NOMO-1 treated with DMSO at 0.1 percent for 48 hours (cell line): ENCODE measurements at regions not wholly inside any gene's neighbourhood (a gene's known extent, or its start where the extent isn't known, plus 50 kb on each side); places are given as distances from the start of the nearest gene placed in this dataset.

Source experiments
- DNase-seq: peaks from one replicate; lab custom pipeline; 2025; ENCODE audit not compliant: unreplicated experiment; lab: John Stamatoyannopoulos, UW

DNA sequence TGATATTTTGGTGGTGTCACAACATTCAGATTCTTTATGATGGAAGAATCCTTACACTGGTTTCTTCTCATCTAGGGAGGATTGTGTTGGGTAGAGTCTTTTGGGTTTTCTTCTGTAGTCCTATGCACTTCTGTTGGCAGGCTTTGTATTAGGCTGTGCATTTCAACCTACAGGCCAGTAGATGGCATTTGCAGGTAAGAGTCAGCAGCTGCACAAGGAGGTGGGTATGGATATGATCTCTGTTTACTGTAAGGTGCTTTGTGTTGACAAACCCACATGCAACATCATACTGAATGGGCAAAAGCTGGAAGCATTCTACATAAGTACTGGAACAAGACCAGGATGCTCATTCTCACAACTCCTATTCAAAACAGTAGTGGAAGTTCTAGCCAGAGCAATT lies 656.8 kb downstream of the METTL4 start:
- DNase-seq: no peak

DNA sequence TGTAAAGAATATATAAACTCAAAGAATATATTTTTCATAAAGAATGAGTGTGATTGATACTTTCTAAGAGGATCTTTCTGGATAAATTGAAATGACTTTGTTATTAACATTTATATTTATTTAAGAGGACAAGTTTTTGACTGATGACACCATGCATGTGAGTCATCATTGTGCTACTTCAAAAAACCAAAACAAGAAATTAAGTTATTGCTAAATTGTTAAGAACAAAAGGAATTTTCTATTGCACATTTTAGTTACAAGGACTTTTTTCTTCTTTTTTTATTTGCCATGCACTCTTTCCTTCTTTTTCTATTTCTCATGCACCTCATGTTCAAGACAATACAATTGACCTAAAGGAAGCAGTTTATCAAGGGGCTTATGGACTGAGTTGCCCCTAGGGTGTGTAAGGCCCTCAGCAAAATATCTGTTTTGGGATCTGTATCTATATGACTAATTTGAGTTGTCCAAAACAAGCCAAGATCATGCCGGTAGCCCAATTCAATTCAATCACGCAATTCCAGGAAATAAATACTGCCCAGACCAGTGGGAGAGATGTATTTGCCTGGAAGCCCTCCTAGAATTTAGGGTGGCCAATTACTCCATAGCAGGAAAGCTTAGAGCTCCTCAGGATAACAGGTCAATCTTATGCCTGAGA lies 654.3 kb downstream of the METTL4 start:
- DNase-seq: no peak

DNA sequence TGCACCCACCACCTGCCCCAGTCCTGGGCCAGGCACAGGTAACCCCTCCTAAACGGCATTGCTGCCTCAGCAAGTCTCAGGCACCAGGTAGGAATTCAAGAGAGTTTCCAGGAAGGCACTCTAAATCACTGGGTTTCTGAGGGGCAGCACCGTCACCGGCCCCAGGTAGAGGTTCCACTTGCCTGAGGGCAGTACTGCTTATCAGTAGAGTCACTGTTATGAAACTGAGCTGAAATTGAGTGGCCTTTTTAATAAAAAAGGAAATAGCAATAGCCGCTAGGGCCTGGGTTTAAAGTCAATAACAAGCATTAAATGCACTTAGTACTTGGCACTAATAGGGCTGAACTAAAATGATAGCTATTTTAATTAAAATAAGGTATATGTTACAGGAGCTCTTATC lies 653.7 kb downstream of the METTL4 start:
- no peak for DNase-seq

DNA sequence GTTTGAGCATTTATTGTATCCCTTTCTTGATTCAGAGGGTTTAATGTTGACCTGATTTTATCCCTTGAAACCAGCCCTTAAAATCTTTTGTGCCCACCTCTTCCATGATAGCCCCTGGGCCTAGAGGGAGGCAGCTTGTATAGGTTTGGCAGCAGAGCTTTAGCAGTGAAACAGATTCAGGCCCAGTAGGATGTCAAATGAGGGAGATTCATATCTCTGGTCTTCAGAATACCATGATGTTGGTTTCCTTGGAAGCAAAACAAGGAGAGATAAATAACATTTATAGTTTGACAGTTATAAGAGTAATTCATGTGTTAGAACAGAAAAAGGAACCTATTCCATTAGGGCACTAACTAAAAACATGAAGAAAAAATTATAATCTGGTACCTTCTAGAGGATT lies 649.2 kb downstream of the METTL4 start:
- no peak for DNase-seq

DNA sequence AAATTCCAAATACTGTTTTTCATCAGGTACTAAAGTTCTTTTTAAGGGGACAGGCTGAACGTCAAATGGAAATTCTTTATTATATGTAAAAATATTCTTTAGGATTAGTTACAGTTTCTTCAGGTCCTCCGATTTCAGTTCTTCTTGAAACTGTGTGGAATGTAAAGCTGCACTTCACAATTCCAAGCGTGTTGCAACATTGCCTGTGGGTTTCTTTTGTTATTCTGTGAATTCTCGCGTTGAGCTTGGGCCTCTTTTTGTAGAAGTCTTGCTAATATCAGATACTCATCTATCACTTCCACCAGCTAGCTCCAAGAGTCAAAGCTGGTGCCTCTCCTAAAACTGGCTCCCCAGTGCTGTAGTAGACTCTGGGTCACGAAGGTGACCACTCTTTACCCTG lies 642.6 kb downstream of the METTL4 start:
- DNase-seq: no peak

DNA sequence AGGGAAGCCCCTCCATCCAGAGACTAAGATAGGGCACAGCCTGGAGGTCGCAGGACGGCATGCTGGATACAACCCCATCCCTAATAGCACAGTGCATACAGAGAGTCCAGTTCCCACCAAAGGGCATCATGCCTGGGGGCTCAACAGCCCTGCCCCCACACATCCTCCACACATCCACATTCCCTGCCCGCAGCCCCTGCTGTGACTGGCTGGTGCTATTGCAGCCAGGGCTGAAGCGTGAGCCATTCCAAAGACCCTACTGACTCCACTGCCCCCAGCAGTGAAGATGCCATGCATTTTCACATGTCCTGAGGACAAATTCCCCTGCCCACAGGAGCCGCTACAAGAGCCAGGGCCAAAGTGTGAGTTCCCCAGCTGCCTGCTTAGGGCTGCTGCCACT lies 641.6 kb downstream of the METTL4 start:
- no peak for DNase-seq

DNA sequence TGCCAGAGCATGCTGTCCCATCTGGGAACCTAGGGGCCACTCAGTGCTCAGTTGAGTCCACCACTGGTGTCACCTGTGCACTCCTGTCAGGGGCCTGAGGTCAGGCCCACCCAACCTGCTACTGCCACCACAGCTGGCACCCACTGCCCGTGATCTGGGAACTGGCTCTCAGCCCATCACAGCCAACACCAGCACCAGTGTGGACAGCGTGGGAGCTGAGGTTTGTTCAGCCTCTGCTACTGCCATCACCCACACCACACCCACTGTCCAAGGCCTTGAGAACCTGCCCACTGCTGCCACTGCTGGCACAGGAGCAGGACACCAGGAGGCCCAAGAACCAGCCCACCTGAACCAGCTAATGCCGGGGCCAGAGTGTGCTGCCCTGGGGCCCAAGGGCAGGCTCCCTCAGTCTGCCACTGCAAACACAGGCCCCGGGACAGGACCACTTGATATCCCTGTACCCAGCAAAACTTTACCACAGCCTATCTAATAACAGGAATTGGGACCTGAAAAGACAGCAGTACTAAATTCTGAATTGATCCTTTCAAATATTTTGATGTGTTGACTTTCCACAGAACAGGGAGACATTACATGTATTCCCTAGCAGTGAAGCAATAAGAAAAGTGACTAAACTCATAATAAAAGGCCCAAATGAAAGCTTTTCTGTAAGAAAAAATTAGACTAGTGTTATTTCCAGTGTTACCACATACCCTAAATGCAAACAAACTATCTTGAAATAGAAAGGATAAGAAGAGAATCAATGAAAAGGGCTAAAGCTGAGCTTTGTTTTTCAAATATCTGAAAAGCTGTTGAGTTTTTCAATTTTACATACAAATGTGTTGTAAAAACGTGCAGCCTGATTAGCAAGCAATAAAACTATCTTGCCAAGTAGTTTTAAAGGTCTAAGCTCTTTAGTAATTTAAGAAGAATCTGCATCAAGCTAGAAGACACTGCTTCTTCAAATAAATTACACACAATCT lies 640.7 kb downstream of the METTL4 start:
- DNase-seq: no peak

DNA sequence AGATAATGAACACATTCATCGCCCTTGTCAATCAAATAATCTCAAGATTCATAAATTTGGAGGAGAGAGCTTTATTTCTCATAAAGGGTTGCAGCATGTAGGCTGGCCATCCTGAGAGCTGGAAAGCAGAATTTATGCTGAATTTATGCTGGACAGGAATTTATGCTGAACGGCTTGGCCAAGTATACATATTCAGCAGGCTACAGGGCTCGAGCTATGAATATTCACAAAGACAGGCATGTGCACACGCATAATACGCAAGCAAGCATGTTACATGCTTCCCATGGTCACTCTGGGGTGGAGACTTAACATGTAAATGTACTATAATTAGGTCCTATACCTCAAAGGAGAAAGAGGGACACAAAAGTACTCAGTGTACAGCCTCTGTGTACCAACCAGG lies 618.8 kb downstream of the METTL4 start:
- no peak for DNase-seq

DNA sequence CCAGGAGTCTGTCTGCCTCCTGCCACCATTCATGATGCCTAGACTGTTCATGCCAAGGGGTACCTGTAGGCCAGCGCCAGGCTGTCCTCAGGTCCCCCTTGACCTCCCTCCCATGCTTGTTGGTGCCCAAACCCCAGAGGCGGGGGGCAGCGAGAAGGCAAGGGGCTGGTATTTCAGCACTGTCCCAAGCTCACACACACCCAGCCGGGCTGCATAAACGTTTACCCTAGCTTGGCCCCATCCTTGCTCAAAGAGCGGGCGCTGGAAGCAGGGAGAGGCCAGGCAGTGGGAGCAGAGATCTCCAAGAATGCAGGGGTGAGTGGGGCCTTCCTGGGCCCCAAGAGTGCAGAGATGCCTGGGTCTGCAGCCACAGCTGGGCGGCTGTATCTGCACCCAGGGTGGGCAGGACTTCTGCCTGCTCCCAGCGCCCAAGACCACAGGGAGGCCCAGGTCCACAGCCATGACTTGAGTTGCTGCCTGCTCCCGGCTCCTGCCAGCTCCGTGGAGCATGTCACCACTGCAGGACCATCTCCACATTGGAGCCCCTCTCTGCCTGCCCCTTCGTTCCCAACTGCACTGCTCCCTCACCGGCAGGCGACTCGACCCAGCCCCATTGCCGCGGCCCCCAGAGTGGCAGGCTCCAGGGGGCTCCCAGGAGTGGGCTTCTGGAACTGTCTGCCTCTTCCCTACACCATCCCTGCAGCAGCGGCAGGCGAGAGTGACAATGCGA lies 616.6 kb downstream of the METTL4 start:
- DNase-seq: no peak

DNA sequence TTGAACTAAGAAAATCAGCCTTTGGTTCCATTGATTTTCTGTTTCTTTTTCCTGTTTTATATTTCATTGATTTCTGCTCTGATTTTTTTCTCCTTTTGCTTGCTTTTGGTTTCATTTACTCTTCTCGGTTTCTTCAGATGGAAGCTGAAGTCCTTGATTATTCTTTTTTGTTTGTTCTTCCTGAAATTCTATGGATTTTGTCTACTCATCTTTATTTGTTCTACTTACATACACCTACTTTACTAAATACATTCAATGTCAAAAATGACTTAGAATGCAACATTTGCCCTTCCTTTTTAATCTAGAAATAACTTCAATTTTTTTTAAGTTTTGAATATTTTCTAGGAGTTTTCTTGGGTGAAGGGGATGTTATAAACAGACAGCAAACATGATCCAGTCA lies 612.5 kb downstream of the METTL4 start:
- no peak for DNase-seq

DNA sequence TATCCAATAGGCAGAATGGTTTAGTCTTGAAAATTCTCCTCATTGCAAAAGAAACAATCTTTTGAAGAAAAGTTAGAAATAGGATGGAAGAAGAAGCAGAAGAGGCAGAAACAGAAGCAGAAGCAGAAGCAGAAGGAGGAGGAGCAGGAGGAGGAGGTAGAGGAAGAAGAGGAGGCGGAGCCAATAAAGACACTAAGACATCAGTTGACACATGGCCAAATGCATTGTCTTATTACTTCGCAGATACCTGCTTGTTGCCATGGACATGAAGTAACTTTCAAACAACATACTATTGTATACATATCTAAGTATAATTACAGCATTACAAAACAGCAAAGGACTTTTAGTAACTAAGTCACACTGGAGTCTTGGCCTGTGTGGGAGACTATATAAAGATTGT lies 606.3 kb downstream of the METTL4 start:
- DNase-seq: no peak

DNA sequence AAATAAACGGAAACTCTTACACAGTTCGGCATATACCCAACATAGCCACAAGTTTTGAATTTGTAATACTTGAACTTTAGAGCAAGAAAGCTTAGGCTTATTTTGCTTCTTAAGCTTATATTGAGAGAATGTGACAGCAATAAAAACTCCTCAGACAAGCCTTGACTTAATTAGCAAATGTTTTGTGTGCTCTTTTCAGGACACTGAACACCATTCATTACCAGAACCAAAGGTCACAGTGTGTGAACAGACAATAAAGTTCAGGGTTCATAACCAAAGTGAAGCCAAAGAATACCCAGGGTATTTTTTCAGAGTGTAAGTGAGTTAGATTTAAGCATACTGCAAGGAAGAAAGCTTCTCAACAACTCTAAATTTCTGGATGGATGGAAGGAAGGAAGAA lies 605.8 kb downstream of the METTL4 start:
- DNase-seq: no peak

DNA sequence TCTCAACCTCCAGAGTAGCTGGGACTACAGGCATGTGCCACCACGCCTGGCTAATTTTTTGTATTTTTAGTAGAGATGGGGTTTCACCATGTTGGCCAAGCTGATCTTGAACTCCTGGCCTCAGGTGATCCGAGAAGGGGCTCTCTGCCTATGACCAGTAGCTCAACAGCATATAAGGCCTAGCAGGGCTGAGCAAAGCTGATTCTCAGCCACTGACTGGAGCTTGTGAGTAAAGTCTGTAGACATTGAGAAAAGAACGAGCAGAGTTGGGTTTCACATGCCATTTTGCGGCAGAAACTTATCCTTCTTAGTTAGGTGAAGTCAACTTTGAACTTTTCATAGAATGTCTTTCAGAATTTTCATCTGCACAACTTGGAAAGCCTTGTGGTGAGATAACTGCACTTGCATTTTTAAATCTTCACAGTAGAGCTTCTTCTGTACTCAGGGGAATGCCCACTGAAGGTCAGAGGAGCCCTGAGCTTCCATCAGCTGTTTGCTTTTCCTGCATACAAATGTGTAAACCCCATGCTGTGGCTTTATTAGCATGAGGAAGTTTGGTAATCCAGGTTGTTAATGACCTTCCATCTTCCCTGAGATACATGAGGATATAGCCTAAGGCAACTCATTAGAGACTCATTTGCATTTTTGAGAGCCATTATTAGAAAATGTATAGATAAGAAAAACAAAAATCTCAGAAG lies 602.4 kb downstream of the METTL4 start:
- DNase-seq: no peak

DNA sequence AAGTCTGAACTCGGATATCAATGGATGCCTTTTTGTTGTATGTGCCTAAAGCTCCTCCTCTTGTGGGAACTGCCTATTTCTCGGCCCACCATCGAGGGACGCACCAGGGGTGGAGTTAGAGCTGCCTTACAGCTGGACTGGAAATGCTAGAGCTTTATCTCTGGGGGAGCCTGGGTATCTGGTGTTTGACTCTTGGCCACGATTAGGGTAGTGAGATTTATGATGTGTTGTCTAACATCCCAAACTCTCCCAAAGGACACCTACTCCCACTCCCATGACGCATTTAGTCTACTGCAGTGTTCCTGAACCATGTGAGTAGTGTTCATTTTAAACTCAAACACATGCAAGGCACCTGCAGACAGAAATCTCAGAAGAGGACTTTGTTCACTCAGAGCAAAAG lies 594.8 kb downstream of the METTL4 start:
- no peak for DNase-seq

DNA sequence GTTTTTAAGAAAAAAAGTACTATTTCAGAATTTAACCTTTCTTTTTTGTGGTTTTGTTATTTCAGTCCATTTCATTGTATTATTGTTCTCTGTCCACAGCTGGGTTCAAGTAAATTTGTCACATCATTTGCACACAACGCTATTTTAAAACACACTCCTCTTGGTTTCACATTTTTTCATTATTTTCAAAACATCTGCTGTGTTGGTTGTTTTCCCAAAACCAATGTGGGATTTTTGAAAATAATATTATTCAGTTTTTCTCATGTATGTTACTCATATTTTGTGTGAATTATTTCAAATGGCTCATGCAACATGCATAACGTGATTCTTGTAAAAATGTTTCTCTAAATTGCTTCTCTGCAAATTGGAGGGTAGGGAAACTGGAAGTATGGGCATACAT lies 589.2 kb downstream of the METTL4 start:
- no peak for DNase-seq

DNA sequence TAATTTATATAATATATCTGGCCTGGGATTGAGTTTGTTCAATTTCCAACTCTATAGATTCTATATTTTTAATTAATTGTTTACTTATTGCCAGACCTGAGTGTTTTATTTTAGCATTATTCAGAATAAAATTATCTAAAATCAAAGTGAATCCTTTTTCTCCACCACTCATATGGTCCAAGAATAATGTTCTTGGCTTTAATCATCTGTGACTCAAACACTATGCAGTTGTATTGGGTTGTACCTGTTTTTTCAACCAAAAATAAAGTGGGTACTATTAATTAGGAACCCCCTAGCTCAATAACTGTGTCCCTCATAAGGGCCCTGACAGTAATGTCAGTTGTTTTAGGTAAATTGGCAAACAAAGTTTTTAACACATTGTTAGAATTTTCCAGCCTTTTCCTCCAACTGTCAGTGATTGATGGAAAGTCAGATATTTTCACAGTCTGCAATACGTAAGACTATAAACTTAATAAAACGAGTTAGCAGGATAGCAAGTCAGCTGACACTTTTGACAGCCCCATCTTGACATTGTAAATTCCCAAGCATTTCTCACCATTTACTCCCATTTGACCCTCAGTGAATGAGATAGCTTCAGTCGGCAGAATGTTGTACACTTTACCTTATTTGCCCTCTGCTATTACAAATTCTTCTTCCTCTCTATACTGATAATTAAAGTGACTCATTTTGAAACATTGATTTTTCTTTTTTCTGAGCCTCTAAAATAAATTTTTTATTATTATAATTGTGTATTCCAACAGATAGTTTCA lies 587.4 kb downstream of the METTL4 start:
- no peak for DNase-seq

DNA sequence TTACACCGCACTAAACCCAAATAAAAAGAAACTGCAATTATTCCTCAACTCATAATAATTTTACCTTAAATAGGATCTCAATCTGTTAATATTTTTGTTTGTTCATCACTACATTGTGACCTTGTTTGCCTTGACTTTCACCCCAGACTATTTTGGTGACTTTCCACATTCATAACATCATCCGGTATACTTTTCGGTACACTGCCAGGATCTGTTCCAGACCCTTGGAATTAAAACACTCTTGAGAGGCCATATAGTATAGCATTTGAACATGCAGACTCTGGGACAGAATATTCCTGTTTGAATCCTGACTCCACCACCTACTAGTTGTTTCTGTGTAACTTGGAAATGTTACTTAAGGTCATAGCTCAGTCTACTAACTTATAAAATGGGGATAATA lies 577.4 kb downstream of the METTL4 start:
- no peak for DNase-seq

DNA sequence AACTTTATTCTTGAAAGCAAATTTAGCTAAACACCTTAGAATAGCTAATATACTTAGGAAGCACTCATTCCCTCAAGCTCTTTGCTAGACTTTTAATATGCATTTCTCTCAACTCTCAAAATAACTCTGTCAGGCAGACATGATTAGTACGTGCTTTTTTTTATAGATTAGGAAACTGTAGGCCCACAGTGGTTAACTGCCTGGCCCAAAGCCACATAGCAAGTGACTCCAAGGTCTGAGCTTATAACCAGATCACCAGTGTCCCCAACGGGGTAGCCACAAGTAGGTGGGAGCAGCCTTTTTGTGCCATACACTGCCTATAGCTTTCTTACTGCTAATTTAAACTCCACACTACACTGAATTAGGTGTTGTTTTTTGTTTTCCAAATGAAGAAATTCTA lies 576.8 kb downstream of the METTL4 start:
- DNase-seq: no peak

DNA sequence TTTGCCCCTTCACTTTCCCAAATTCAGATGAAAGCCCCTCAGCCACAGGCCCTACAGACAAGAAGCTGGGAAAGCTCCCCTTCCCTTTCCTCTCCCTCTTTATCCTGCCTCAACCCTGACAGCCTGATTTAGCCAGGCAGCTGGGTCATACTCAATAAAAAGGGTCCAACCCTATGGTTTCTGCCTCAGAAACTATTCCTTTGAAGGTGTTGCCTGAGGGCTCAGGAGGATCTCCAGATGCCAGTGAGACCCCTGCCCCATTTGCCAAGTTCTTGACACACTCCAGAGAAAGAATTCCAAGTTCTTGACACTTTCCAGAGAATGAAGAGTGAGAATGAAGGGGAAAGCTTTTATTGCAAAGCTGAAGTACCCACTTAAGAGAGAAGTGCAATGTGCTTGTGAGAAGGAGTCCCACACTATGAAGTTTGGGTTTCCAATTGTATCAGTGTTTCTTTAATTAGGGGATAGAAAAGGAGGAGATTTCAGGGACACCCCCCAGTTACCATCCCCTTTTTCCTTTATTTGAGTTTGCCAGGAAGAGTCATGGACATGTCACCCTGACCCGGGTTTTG lies 576.2 kb downstream of the METTL4 start:
- no peak for DNase-seq

DNA sequence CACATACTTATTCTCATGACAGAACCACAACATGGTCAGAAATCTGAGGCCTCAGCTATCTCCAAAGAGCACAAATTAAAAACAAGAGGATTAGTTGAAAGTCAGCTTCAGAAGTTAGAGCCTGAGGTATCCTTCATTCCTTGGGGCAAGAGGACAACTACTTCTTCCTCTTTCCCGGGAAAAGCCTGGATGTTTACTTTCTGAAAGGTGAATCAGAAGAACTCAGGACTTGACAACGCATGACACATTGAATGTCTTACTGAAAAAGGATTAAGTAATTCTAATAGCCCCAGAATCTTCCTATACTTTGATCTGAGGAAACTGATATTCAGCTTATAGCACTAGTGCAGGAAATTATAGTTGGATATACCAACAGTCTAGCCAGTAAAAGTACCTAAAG lies 573.2 kb downstream of the METTL4 start:
- DNase-seq: no peak
